H9 (cell line): ENCODE measurements at regions not wholly inside any gene's neighbourhood (a gene's known extent, or its start where the extent isn't known, plus 50 kb on each side); places are given as distances from the start of the nearest gene placed in this dataset.

ENCODE experiments used
- DNase-seq: peaks from one replicate; pipeline ENCODE4 v3.0.0-alpha.2; 2017
- H2AFZ ChIP-seq: one replicate; pipeline ENCODE4 v1.6.1; 2013; ENCODE audit warnings: mild to moderate bottlenecking, low read length, control low read depth, moderate library complexity
- H2AK5ac ChIP-seq: 2 replicates; pipeline ENCODE4 v1.6.1; 2013; ENCODE audit warnings: low read length, control low read depth, mixed read lengths; ENCODE audit not compliant: insufficient read length
- H2BK120ac ChIP-seq: one replicate; pipeline ENCODE4 v1.6.1; 2013; ENCODE audit warnings: low read depth, mild to moderate bottlenecking, low read length, control low read depth, inconsistent platforms; ENCODE audit not compliant: poor library complexity, severe bottlenecking
- H2BK12ac ChIP-seq: 2 replicates; pipeline ENCODE4 v1.6.1; 2013; ENCODE audit warnings: low read length, control low read depth, mixed read lengths, low read depth; ENCODE audit not compliant: insufficient read length
- H2BK15ac ChIP-seq: 2 replicates; pipeline ENCODE4 v1.6.1; 2013; ENCODE audit warnings: low read depth, low read length, control low read depth
- H2BK20ac ChIP-seq: one replicate; pipeline ENCODE4 v1.6.1; 2013; ENCODE audit warnings: low read depth, mild to moderate bottlenecking, low read length, control low read depth, inconsistent platforms; ENCODE audit not compliant: poor library complexity, severe bottlenecking
- H2BK5ac ChIP-seq: 2 replicates; pipeline ENCODE4 v1.6.1; 2013; ENCODE audit warnings: low read length, control low read depth, mixed read lengths; ENCODE audit not compliant: insufficient read length
- H3K14ac ChIP-seq: 2 replicates; pipeline ENCODE4 v1.6.1; 2013; ENCODE audit warnings: low read length, control low read depth; ENCODE audit not compliant: insufficient read depth
- H3K18ac ChIP-seq: 2 replicates; pipeline ENCODE4 v1.6.1; 2013; ENCODE audit warnings: low read depth, mild to moderate bottlenecking, mixed read lengths, low read length, control low read depth; ENCODE audit not compliant: insufficient read length
- H3K23ac ChIP-seq: 2 replicates; pipeline ENCODE4 v1.6.1; 2013; ENCODE audit warnings: low read length, control low read depth, mixed read lengths, low read depth; ENCODE audit not compliant: insufficient read length
- H3K23me2 ChIP-seq: 2 replicates; pipeline ENCODE4 v1.6.1; 2013; ENCODE audit warnings: low read depth, mild to moderate bottlenecking, mixed read lengths, low read length, control low read depth; ENCODE audit not compliant: insufficient read length, poor library complexity, severe bottlenecking
- H3K27ac ChIP-seq: 2 replicates; pipeline ENCODE4 v1.5.1; 2013; ENCODE audit warnings: low read length, control low read depth, mixed read lengths, low read depth; ENCODE audit not compliant: insufficient read length
- H3K27me3 ChIP-seq: 2 replicates; pipeline ENCODE4 v1.6.1; 2013; ENCODE audit warnings: low read length, control low read depth, inconsistent platforms; ENCODE audit not compliant: insufficient read depth
- H3K4ac ChIP-seq: 2 replicates; pipeline ENCODE4 v1.6.1; 2013; ENCODE audit warnings: low read depth, mild to moderate bottlenecking, control low read depth, inconsistent platforms, low read length, moderate library complexity
- H3K4me1 ChIP-seq: 2 replicates; pipeline ENCODE4 v1.6.1; 2013; ENCODE audit warnings: low read length, control low read depth, inconsistent platforms; ENCODE audit not compliant: insufficient read depth
- H3K4me2 ChIP-seq: 2 replicates; pipeline ENCODE4 v1.6.1; 2013; ENCODE audit warnings: low read length, control low read depth, mixed read lengths; ENCODE audit not compliant: insufficient read length, insufficient read depth
- H3K56ac ChIP-seq: 2 replicates; pipeline ENCODE4 v1.6.1; 2013; ENCODE audit warnings: low read depth, mild to moderate bottlenecking, mixed read lengths, low read length, control low read depth; ENCODE audit not compliant: insufficient read length
- H3K79me1 ChIP-seq: 2 replicates; pipeline ENCODE4 v1.6.1; 2013; ENCODE audit warnings: low read depth, mild to moderate bottlenecking, moderate library complexity, low read length, control low read depth, inconsistent platforms; ENCODE audit not compliant: insufficient read depth, poor library complexity, severe bottlenecking
- H3K79me2 ChIP-seq: 2 replicates; pipeline ENCODE4 v1.6.1; 2013; ENCODE audit warnings: low read length, control low read depth, inconsistent platforms; ENCODE audit not compliant: insufficient read depth
- H3K9ac ChIP-seq: 2 replicates; pipeline ENCODE4 v1.6.1; 2013; ENCODE audit warnings: low read length, control low read depth, mixed read lengths; ENCODE audit not compliant: insufficient read length; ENCODE audit errors: extremely low read depth
- H3K9me3 ChIP-seq: one replicate; pipeline ENCODE4 v1.6.1; 2013; ENCODE audit warnings: low read depth, low read length, inconsistent platforms; ENCODE audit not compliant: control insufficient read depth
- H3T11ph ChIP-seq: one replicate; pipeline ENCODE4 v1.6.1; 2013; ENCODE audit warnings: mild to moderate bottlenecking, low read length, control low read depth, inconsistent platforms
- H4K20me1 ChIP-seq: one replicate; pipeline ENCODE4 v1.6.1; 2013; ENCODE audit not compliant: control insufficient read depth, insufficient read length, insufficient read depth
- H4K5ac ChIP-seq: 2 replicates; pipeline ENCODE4 v1.6.1; 2013; ENCODE audit warnings: low read depth, mild to moderate bottlenecking, mixed read lengths, low read length, control low read depth; ENCODE audit not compliant: insufficient read length
- H4K8ac ChIP-seq: replicated peaks from 2 replicates; pipeline ENCODE4 v1.6.1; 2013; ENCODE audit warnings: low read length, control low read depth, mixed read lengths, low read depth; ENCODE audit not compliant: insufficient read length
- H4K91ac ChIP-seq: 2 replicates; pipeline ENCODE4 v1.6.1; 2013; ENCODE audit warnings: low read depth, mild to moderate bottlenecking, moderate library complexity, mixed read lengths, low read length, control low read depth; ENCODE audit not compliant: insufficient read length
- H3K27ac Mint-ChIP-seq, 3 experiments: 2 replicates in 2 of 3; 3 replicates in 1 of 3; pipeline ENCODE4 v1.8.0; 2020 to 2021; ENCODE audit warnings: mixed read lengths in 3 of 3, mild to moderate bottlenecking in 1 of 3, moderate library complexity in 1 of 3
- H3K27me3 Mint-ChIP-seq: 2 replicates; pipeline ENCODE4 v1.8.0; 2021; ENCODE audit warnings: low read depth, mild to moderate bottlenecking, moderate library complexity, mixed read lengths
- H3K36me3 Mint-ChIP-seq, 3 experiments: 2 replicates in 2 of 3; 3 replicates in 1 of 3; pipeline ENCODE4 v1.8.0; 2020 to 2021; ENCODE audit warnings: low read depth in 3 of 3, mixed read lengths in 3 of 3; ENCODE audit not compliant: insufficient read depth in 1 of 3
- H3K4me1 Mint-ChIP-seq, 2 experiments: 2 replicates each; pipeline ENCODE4 v1.8.0; 2020; ENCODE audit warnings: mixed read lengths in 2 of 2
- H3K4me3 Mint-ChIP-seq, 2 experiments: 2 replicates in 1 of 2; 3 replicates in 1 of 2; pipeline ENCODE4 v1.8.0; 2020 to 2021; ENCODE audit warnings: mild to moderate bottlenecking in 2 of 2, mixed read lengths in 2 of 2, moderate library complexity in 1 of 2
- H3K9me3 Mint-ChIP-seq, 2 experiments: 2 replicates in 1 of 2; 3 replicates in 1 of 2; pipeline ENCODE4 v1.8.0; 2020; ENCODE audit warnings: mild to moderate bottlenecking in 2 of 2, mixed read lengths in 2 of 2, moderate library complexity in 1 of 2
- TF ChIP-seq, protein P1 (sequence below): fragments of 200-600 bp; sonication (generic); conservative IDR thresholded peaks from 3 replicates; pipeline ENCODE4 v1.8.0; 2021; ENCODE audit warnings: antibody characterized with exemption, mild to moderate bottlenecking

- no peak for DNase-seq
- H4K5ac ChIP-seq: no peak overlapping the region
- H3K27me3 Mint-ChIP-seq: no peaks in the 10 kb centered on the region
- no peak overlapping the region for H3K18ac ChIP-seq
- no peak overlapping the region for H3K23ac ChIP-seq
- H3K79me2 ChIP-seq: no peaks in the 10 kb centered on the region
- TF ChIP-seq, protein P1, sequence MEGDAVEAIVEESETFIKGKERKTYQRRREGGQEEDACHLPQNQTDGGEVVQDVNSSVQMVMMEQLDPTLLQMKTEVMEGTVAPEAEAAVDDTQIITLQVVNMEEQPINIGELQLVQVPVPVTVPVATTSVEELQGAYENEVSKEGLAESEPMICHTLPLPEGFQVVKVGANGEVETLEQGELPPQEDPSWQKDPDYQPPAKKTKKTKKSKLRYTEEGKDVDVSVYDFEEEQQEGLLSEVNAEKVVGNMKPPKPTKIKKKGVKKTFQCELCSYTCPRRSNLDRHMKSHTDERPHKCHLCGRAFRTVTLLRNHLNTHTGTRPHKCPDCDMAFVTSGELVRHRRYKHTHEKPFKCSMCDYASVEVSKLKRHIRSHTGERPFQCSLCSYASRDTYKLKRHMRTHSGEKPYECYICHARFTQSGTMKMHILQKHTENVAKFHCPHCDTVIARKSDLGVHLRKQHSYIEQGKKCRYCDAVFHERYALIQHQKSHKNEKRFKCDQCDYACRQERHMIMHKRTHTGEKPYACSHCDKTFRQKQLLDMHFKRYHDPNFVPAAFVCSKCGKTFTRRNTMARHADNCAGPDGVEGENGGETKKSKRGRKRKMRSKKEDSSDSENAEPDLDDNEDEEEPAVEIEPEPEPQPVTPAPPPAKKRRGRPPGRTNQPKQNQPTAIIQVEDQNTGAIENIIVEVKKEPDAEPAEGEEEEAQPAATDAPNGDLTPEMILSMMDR: no peak
- H3K27me3 ChIP-seq: no peaks in the 10 kb centered on the region
- H2BK12ac ChIP-seq: no peak overlapping the region
- H3K4ac ChIP-seq: no peak overlapping the region
- no peak overlapping the region for H2AK5ac ChIP-seq
- H4K91ac ChIP-seq: no peak overlapping the region
- no peak overlapping the region for H3K27ac ChIP-seq
- no peak overlapping the region for H3K27ac Mint-ChIP-seq
- no peaks in the 10 kb centered on the region for H3K9me3 ChIP-seq
- no peak overlapping the region for H2BK5ac ChIP-seq
- no peak overlapping the region for H4K8ac ChIP-seq
- H3K4me1 Mint-ChIP-seq: no peaks in the 10 kb centered on the region
- H2AFZ ChIP-seq: no peak overlapping the region
- H3K9me3 Mint-ChIP-seq: peaks cover 0 to 2% of the 10 kb centered on the region in 2 experiments; a peak in 1 of 5 replicates
- H3K4me2 ChIP-seq: no peak overlapping the region
- H3K56ac ChIP-seq: no peak overlapping the region
- no peak overlapping the region for H2BK120ac ChIP-seq
- no peaks in the 10 kb centered on the region for H3K23me2 ChIP-seq
- H2BK20ac ChIP-seq: no peak overlapping the region
- no peak overlapping the region for H2BK15ac ChIP-seq
- no peaks in the 10 kb centered on the region for H4K20me1 ChIP-seq
- no peaks in the 10 kb centered on the region for H3K36me3 Mint-ChIP-seq
- H3K79me1 ChIP-seq: no peaks in the 10 kb centered on the region
- no peak overlapping the region for H3K4me3 Mint-ChIP-seq
- no peak overlapping the region for H3K14ac ChIP-seq
- no peak overlapping the region for H3K9ac ChIP-seq
- H3T11ph ChIP-seq: no peak overlapping the region
- no peaks in the 10 kb centered on the region for H3K4me1 ChIP-seq
Observed at GRCh38 chr11:25710975-25711374, 621.0 kb upstream of the ANO3 start.
